H1 (cell line): ENCODE measurements at regions not wholly inside any gene's neighbourhood (a gene's known extent, or its start where the extent isn't known, plus 50 kb on each side); places are given as distances from the start of the nearest gene placed in this dataset.

Experiments used
- CTCF ChIA-PET: fragments of 300-600 bp; sonication (Branson Sonifier 250); formaldehyde crosslinking; loops from one replicate; lab custom pipeline; 2021; ENCODE audit not compliant: partially characterized antibody; lab: Charles Lee
- POLR2A ChIA-PET: fragments of 300-600 bp; sonication (Branson Sonifier 250); formaldehyde crosslinking; loops from one replicate; lab custom pipeline; 2021; ENCODE audit warnings: inconsistent platforms; ENCODE audit not compliant: partially characterized antibody; lab: Charles Lee
- DNase-seq, 2 experiments: peaks; one replicate each; pipeline versions ENCODE4 v3.0.0 to v3.0.0-alpha.2; 2010 to 2022; ENCODE audit warnings: low spot score in 2 of 2, low read depth in 1 of 2, mixed read lengths in 1 of 2
- FAIRE-seq: peaks from 2 replicates; lab custom pipeline; 2011; peaks lifted over from hg19 to GRCh38; lab: Jason Lieb, UNC
- H2AFZ ChIP-seq: 2 replicates; pipeline ENCODE4 v1.8.1; 2012; ENCODE audit warnings: low read length, inconsistent platforms
- H2AK5ac ChIP-seq: 2 replicates; pipeline ENCODE4 v1.6.1; 2013; ENCODE audit warnings: low read depth, low read length
- H2BK120ac ChIP-seq: replicated peaks from 2 replicates; pipeline ENCODE3; 2013; ENCODE audit warnings: low read depth, low read length, inconsistent platforms
- H2BK12ac ChIP-seq: 2 replicates; pipeline ENCODE4 v1.6.1; 2013; ENCODE audit warnings: low read depth, low read length
- H2BK15ac ChIP-seq: 2 replicates; pipeline ENCODE4 v1.6.1; 2013; ENCODE audit warnings: low read length
- H2BK20ac ChIP-seq: 2 replicates; pipeline ENCODE4 v1.6.1; 2013; ENCODE audit warnings: low read length
- H2BK5ac ChIP-seq: 2 replicates; pipeline ENCODE4 v1.6.1; 2013; ENCODE audit warnings: low read depth, low read length
- H3K14ac ChIP-seq: 2 replicates; pipeline ENCODE4 v1.6.1; 2013; ENCODE audit warnings: inconsistent platforms; ENCODE audit not compliant: insufficient read length
- H3K18ac ChIP-seq: 2 replicates; pipeline ENCODE4 v1.6.1; 2013; ENCODE audit warnings: low read length; ENCODE audit errors: extremely low read depth
- H3K23ac ChIP-seq: 2 replicates; pipeline ENCODE4 v1.6.1; 2013; ENCODE audit warnings: inconsistent platforms; ENCODE audit not compliant: insufficient read length
- H3K23me2 ChIP-seq: 2 replicates; pipeline ENCODE4 v1.6.1; 2013; ENCODE audit warnings: low read depth, low read length
- H3K27ac ChIP-seq: 2 replicates; pipeline ENCODE4 v1.6.1; 2011; ENCODE audit warnings: low read depth, low read length, inconsistent platforms
- H3K27me3 ChIP-seq, 4 experiments: replicated peaks in 1 of 4; 1 replicate in 1 of 4; 2 replicates in 3 of 4; pipeline versions ENCODE4 v1.6.1 to v1.8.1; 2011 to 2013; ENCODE audit warnings: low read length in 3 of 4, mild to moderate bottlenecking in 3 of 4, inconsistent platforms in 2 of 4, mixed read lengths in 2 of 4, moderate library complexity in 1 of 4; ENCODE audit not compliant: control insufficient read depth in 3 of 4, insufficient read depth in 3 of 4; ENCODE audit errors: extremely low read depth in 1 of 4
- H3K36me3 ChIP-seq, 4 experiments: 2 replicates each; pipeline versions ENCODE4 v1.6.1 to v1.8.1; 2011 to 2013; ENCODE audit warnings: mild to moderate bottlenecking in 4 of 4, low read length in 3 of 4, moderate library complexity in 2 of 4, control low read depth in 1 of 4, inconsistent platforms in 1 of 4; ENCODE audit not compliant: insufficient read depth in 4 of 4, control insufficient read depth in 2 of 4
- H3K4ac ChIP-seq: replicated peaks from 2 replicates; pipeline ENCODE3; 2013; ENCODE audit warnings: low read length, low read depth, mixed read lengths, inconsistent platforms; ENCODE audit not compliant: insufficient read length
- H3K4me1 ChIP-seq, 4 experiments: replicated peaks in 1 of 4; 1 replicate in 1 of 4; 2 replicates in 3 of 4; pipeline versions ENCODE4 v1.6.1 to v1.8.1; 2011 to 2013; ENCODE audit warnings: low read length in 3 of 4, inconsistent platforms in 2 of 4, mixed read lengths in 1 of 4; ENCODE audit not compliant: insufficient read depth in 4 of 4, control insufficient read depth in 3 of 4
- H3K4me2 ChIP-seq, 2 experiments: 2 replicates each; pipeline versions ENCODE4 v1.6.1 to v1.8.1; 2011 to 2013; ENCODE audit warnings: low read depth in 2 of 2, low read length in 2 of 2, control low read depth in 1 of 2, inconsistent platforms in 1 of 2, mild to moderate bottlenecking in 1 of 2; ENCODE audit not compliant: insufficient read depth in 1 of 2
- H3K4me3 ChIP-seq, 4 experiments: fragments of 200-600, 300-600 bp in 1 of 4; sonication (generic), shearing (Covaris generic), sonication (Bioruptor Twin) in 1 of 4; 2 replicates each; pipeline versions ENCODE4 v1.5.1 to v1.8.1; 2011 to 2016; ENCODE audit warnings: low read length in 4 of 4, low read depth in 3 of 4, control low read depth in 2 of 4, inconsistent platforms in 2 of 4, mild to moderate bottlenecking in 2 of 4, mixed read lengths in 1 of 4, moderate library complexity in 1 of 4; ENCODE audit not compliant: insufficient read depth in 2 of 4; ENCODE audit errors: extremely low read depth in 1 of 4
- H3K56ac ChIP-seq: replicated peaks from 2 replicates; pipeline ENCODE3; 2013; ENCODE audit warnings: low read depth, mild to moderate bottlenecking, mixed read lengths, low read length, inconsistent platforms; ENCODE audit not compliant: insufficient read length
- H3K79me1 ChIP-seq: 2 replicates; pipeline ENCODE4 v1.6.1; 2013; ENCODE audit warnings: low read depth, low read length, control low read depth
- H3K79me2 ChIP-seq, 2 experiments: 2 replicates each; pipeline versions ENCODE4 v1.6.1 to v1.8.1; 2012 to 2013; ENCODE audit warnings: low read length in 2 of 2, mild to moderate bottlenecking in 2 of 2, inconsistent platforms in 1 of 2; ENCODE audit not compliant: insufficient read depth in 2 of 2, control insufficient read depth in 1 of 2
- H3K9ac ChIP-seq, 4 experiments: replicated peaks in 1 of 4; 1 replicate in 1 of 4; 2 replicates in 3 of 4; pipeline versions ENCODE4 v1.6.1 to v1.8.1; 2011 to 2013; ENCODE audit warnings: low read depth in 3 of 4, low read length in 3 of 4, control low read depth in 2 of 4, mild to moderate bottlenecking in 2 of 4, moderate library complexity in 2 of 4, inconsistent platforms in 1 of 4; ENCODE audit errors: extremely low read depth in 1 of 4
- H3K9me3 ChIP-seq, 2 experiments: 2 replicates each; pipeline versions ENCODE4 v1.6.1 to v1.8.1; 2012 to 2013; ENCODE audit warnings: mild to moderate bottlenecking in 2 of 2, moderate library complexity in 2 of 2, control low read depth in 1 of 2, inconsistent platforms in 1 of 2, low read depth in 1 of 2, low read length in 1 of 2, mixed read lengths in 1 of 2; ENCODE audit not compliant: insufficient read depth in 2 of 2
- H4K20me1 ChIP-seq, 2 experiments: replicated peaks in 1 of 2; 2 replicates each; pipeline versions ENCODE3 to v1.8.1; 2011 to 2013; ENCODE audit warnings: inconsistent platforms in 2 of 2, low read length in 2 of 2, mild to moderate bottlenecking in 1 of 2; ENCODE audit not compliant: insufficient read depth in 2 of 2, control insufficient read depth in 1 of 2
- H4K5ac ChIP-seq: 2 replicates; pipeline ENCODE4 v1.6.1; 2013; ENCODE audit warnings: low read length, low read depth, mixed read lengths, inconsistent platforms; ENCODE audit not compliant: insufficient read length
- H4K8ac ChIP-seq: 2 replicates; pipeline ENCODE4 v1.8.0; 2013; ENCODE audit warnings: mild to moderate bottlenecking, moderate library complexity, low read length, inconsistent platforms; ENCODE audit not compliant: insufficient read depth; ENCODE audit errors: extremely low read depth
- H4K91ac ChIP-seq: replicated peaks from 2 replicates; pipeline ENCODE3; 2013; ENCODE audit warnings: low read length, mixed read lengths, inconsistent platforms; ENCODE audit not compliant: insufficient read length
- ASH2L ChIP-seq: fragments of 200-600, 300-600 bp; sonication (generic); IDR thresholded peaks from one replicate; pipeline ENCODE4 v1.7.1; 2017; ENCODE audit warnings: low read length
- BACH1 ChIP-seq: IDR thresholded peaks from 2 replicates; pipeline ENCODE4 v1.6.1; 2012; ENCODE audit warnings: low read length, improper control_type of control experiment
- BCL11A ChIP-seq, 2 experiments: IDR thresholded peaks; one replicate each; pipeline ENCODE4 v1.6.1; 2011; ENCODE audit warnings: low read depth in 2 of 2, low read length in 2 of 2, mild to moderate bottlenecking in 2 of 2
- BRCA1 ChIP-seq: IDR thresholded peaks from 2 replicates; pipeline ENCODE4 v1.6.1; 2012; ENCODE audit warnings: low read depth, low read length, improper control_type of control experiment
- CBX5 ChIP-seq: fragments of 300-800, 300-1000 bp; sonication (generic); IDR thresholded peaks from 2 replicates; pipeline ENCODE4 v1.7.1; 2016; ENCODE audit warnings: antibody characterized with exemption, low read length, low read depth
- CREB1 ChIP-seq: IDR thresholded peaks from 2 replicates; pipeline ENCODE4 v1.6.1; 2012; ENCODE audit warnings: inconsistent platforms
- CTBP2 ChIP-seq: IDR thresholded peaks from 2 replicates; pipeline ENCODE4 v1.7.0; 2011; ENCODE audit warnings: borderline replicate concordance, mild to moderate bottlenecking, moderate library complexity, mixed read lengths, low read length; ENCODE audit not compliant: insufficient read depth, insufficient read length
- EZH2 ChIP-seq: fragments of 200-600 bp; sonication (generic); IDR thresholded peaks from 2 replicates; pipeline ENCODE4 v1.7.1; 2012; ENCODE audit warnings: low read depth, mild to moderate bottlenecking, moderate library complexity, low read length, inconsistent platforms; ENCODE audit not compliant: severe bottlenecking
- FOSL1 ChIP-seq: IDR thresholded peaks from 2 replicates; pipeline ENCODE4 v1.6.1; 2011; ENCODE audit warnings: mild to moderate bottlenecking, low read depth, low read length, moderate library complexity; ENCODE audit not compliant: insufficient read depth
- GABPA ChIP-seq: IDR thresholded peaks from 2 replicates; pipeline ENCODE4 v1.6.1; 2011; ENCODE audit warnings: mild to moderate bottlenecking, low read length, moderate library complexity, borderline replicate concordance; ENCODE audit not compliant: insufficient read depth
- HDAC2 ChIP-seq, 2 experiments: fragments of 300-600 bp in 1 of 2; sonication (generic) in 1 of 2; IDR thresholded peaks; 2 replicates each; pipeline ENCODE4 v1.6.1; 2011 to 2012; ENCODE audit warnings: low read depth in 2 of 2, low read length in 2 of 2, mild to moderate bottlenecking in 2 of 2, moderate library complexity in 2 of 2, borderline replicate concordance in 1 of 2, inconsistent platforms in 1 of 2
- NANOG ChIP-seq: IDR thresholded peaks from 2 replicates; pipeline ENCODE4 v1.6.1; 2011; ENCODE audit warnings: low read length, low read depth, mild to moderate bottlenecking, inconsistent platforms; ENCODE audit not compliant: insufficient read depth, poor library complexity, severe bottlenecking
- SP4 ChIP-seq: IDR thresholded peaks from 2 replicates; pipeline ENCODE4 v1.6.1; 2012; ENCODE audit warnings: low read length, inconsistent platforms
- SRF ChIP-seq: IDR thresholded peaks from 2 replicates; pipeline ENCODE4 v1.6.1; 2011; ENCODE audit warnings: mild to moderate bottlenecking, low read depth, low read length, moderate library complexity
- YY1 ChIP-seq: IDR thresholded peaks from 2 replicates; pipeline ENCODE4 v1.6.1; 2011; ENCODE audit warnings: low read depth, mild to moderate bottlenecking, low read length
- WGBS, 2 experiments: shearing (Covaris generic) in 1 of 2; methylation state at CpG; one replicate each; pipeline versions ENCODE4 v1.1.6 to v1.1.7; 2013 to 2015; ENCODE audit warnings: low lambda C conversion rate in 2 of 2, mixed read lengths in 2 of 2, inconsistent platforms in 1 of 2, low coverage in 1 of 2, missing lambda C conversion rate in 1 of 2; ENCODE audit not compliant: insufficient replicate concordance in 2 of 2, insufficient coverage in 1 of 2, insufficient read length in 1 of 2; ENCODE audit errors: extremely low coverage in 1 of 2, missing lambda C conversion rate in 1 of 2; 5-methylcytosine and 5-hydroxymethylcytosine counted together

GRCh38 chr13:66069570-66069969, 1160.6 kb downstream of the PCDH9 start:
- no peaks in the 10 kb centered on the region for H3K36me3 ChIP-seq
- no peak overlapping the region for H3K4ac ChIP-seq
- H4K8ac ChIP-seq = no peak overlapping the region
- ChIA-PET CTCF (no interaction called here), POLR2A (no interaction called here)
- H2AK5ac ChIP-seq = no peak overlapping the region
- 92% methylated on average over 1 of the region's 1 CpG; no CpG with 5 or more reads in 1 of the 2 experiments for WGBS, 2 experiments
- no peak overlapping the region for H3K18ac ChIP-seq
- no peak overlapping the region for H3K56ac ChIP-seq
- H4K20me1 ChIP-seq = no peaks in the 10 kb centered on the region
- no peak overlapping the region for H2BK120ac ChIP-seq
- H3K23me2 ChIP-seq = no peaks in the 10 kb centered on the region
- no peaks in the 10 kb centered on the region for H3K79me2 ChIP-seq
- H4K91ac ChIP-seq = no peak overlapping the region
- H2BK15ac ChIP-seq = no peak overlapping the region
- H2BK12ac ChIP-seq = no peak overlapping the region
- H2BK20ac ChIP-seq = no peak overlapping the region
- no peaks in the 10 kb centered on the region for H3K9me3 ChIP-seq
- H2BK5ac ChIP-seq = no peak overlapping the region
- no peak overlapping the region for H2AFZ ChIP-seq
- no peak overlapping the region for H3K27ac ChIP-seq
- no peak for DNase-seq
- H3K79me1 ChIP-seq = no peaks in the 10 kb centered on the region
- H4K5ac ChIP-seq = no peak overlapping the region
- no peaks in the 10 kb centered on the region for H3K4me1 ChIP-seq
- no peaks in the 10 kb centered on the region for H3K27me3 ChIP-seq
- H3K4me3 ChIP-seq = no peak overlapping the region
- no peak for FAIRE-seq
- H3K14ac ChIP-seq = no peak overlapping the region
- H3K9ac ChIP-seq = no peak overlapping the region
- no peak overlapping the region for H3K4me2 ChIP-seq
- H3K23ac ChIP-seq = no peak overlapping the region
- TF ChIP-seq ASH2L (no peak), FOSL1 (no peak), YY1 (no peak), NANOG (no peak), BACH1 (no peak), SRF (no peak), GABPA (no peak), CTBP2 (no peak), CREB1 (no peak), EZH2 (no peak), BRCA1 (no peak), BCL11A (IDR thresholded peaks at IDR 0.05; ENCODE audit: low read depth in 2 of 2, low read length in 2 of 2) (no peak), SP4 (no peak), HDAC2 (IDR thresholded peaks at IDR 0.05; ENCODE audit: borderline replicate concordance in 1 of 2, low read depth in 2 of 2, low read length in 2 of 2) (no peak), CBX5 (no peak)
